Endothelial cell (in vitro differentiated cells): ENCODE measurements at regions not wholly inside any gene's neighbourhood (a gene's known extent, or its start where the extent isn't known, plus 50 kb on each side); places are given as distances from the start of the nearest gene placed in this dataset.

Source experiments
- DNase-seq: peaks from one replicate; pipeline ENCODE4 v3.0.0; 2021; ENCODE audit warnings: low spot score
- H3K27ac Mint-ChIP-seq: one replicate; pipeline ENCODE4 v1.8.0; 2021; ENCODE audit warnings: mixed read lengths, inconsistent platforms; ENCODE audit not compliant: unreplicated experiment
- H3K27me3 Mint-ChIP-seq: one replicate; pipeline ENCODE4 v1.8.0; 2021; ENCODE audit warnings: mild to moderate bottlenecking, moderate library complexity, mixed read lengths, inconsistent platforms; ENCODE audit not compliant: unreplicated experiment
- H3K36me3 Mint-ChIP-seq: one replicate; pipeline ENCODE4 v1.8.0; 2021; ENCODE audit warnings: mild to moderate bottlenecking, low read depth, mixed read lengths, inconsistent platforms; ENCODE audit not compliant: unreplicated experiment
- H3K4me1 Mint-ChIP-seq: one replicate; pipeline ENCODE4 v1.8.0; 2021; ENCODE audit warnings: mild to moderate bottlenecking, mixed read lengths, inconsistent platforms; ENCODE audit not compliant: unreplicated experiment
- H3K4me3 Mint-ChIP-seq: one replicate; pipeline ENCODE4 v1.8.0; 2021; ENCODE audit warnings: mild to moderate bottlenecking, mixed read lengths, inconsistent platforms; ENCODE audit not compliant: unreplicated experiment
- H3K9me3 Mint-ChIP-seq: one replicate; pipeline ENCODE4 v1.8.0; 2021; ENCODE audit warnings: mixed read lengths, inconsistent platforms; ENCODE audit not compliant: unreplicated experiment
- TF ChIP-seq, protein P1 (sequence below): fragments of 200-600 bp; sonication (generic); IDR thresholded peaks from one replicate; pipeline ENCODE4 v1.5.0; 2021; ENCODE audit warnings: antibody characterized with exemption; ENCODE audit not compliant: unreplicated experiment

DNA sequence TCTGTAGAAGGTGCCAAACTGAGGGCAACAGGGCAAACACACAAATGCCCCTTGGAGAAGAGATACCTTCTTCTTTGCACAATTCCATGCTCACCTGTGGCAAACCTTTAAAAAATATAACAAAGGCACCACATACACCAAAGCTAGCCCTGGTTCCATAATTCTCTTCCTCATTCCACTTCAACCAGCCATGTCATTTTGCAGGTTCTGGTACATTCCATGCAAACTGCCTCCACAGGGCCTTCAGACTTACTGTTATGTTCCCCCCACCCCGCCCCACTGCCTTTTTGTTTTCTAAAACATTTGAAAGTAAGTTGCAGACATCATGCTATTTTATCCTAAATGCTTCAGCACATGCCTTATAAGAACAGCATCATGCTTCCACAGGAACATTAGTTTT lies 269.0 kb downstream of the NSUN3 start:
- DNase-seq = no peak
- TF ChIP-seq, protein P1, sequence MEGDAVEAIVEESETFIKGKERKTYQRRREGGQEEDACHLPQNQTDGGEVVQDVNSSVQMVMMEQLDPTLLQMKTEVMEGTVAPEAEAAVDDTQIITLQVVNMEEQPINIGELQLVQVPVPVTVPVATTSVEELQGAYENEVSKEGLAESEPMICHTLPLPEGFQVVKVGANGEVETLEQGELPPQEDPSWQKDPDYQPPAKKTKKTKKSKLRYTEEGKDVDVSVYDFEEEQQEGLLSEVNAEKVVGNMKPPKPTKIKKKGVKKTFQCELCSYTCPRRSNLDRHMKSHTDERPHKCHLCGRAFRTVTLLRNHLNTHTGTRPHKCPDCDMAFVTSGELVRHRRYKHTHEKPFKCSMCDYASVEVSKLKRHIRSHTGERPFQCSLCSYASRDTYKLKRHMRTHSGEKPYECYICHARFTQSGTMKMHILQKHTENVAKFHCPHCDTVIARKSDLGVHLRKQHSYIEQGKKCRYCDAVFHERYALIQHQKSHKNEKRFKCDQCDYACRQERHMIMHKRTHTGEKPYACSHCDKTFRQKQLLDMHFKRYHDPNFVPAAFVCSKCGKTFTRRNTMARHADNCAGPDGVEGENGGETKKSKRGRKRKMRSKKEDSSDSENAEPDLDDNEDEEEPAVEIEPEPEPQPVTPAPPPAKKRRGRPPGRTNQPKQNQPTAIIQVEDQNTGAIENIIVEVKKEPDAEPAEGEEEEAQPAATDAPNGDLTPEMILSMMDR = no peak
- no peaks in the 10 kb centered on the region for H3K4me1 Mint-ChIP-seq
- no peaks in the 10 kb centered on the region for H3K36me3 Mint-ChIP-seq
- no peak overlapping the region for H3K27ac Mint-ChIP-seq
- H3K9me3 Mint-ChIP-seq = no peaks in the 10 kb centered on the region
- no peaks in the 10 kb centered on the region for H3K27me3 Mint-ChIP-seq
- H3K4me3 Mint-ChIP-seq = no peak overlapping the region

DNA sequence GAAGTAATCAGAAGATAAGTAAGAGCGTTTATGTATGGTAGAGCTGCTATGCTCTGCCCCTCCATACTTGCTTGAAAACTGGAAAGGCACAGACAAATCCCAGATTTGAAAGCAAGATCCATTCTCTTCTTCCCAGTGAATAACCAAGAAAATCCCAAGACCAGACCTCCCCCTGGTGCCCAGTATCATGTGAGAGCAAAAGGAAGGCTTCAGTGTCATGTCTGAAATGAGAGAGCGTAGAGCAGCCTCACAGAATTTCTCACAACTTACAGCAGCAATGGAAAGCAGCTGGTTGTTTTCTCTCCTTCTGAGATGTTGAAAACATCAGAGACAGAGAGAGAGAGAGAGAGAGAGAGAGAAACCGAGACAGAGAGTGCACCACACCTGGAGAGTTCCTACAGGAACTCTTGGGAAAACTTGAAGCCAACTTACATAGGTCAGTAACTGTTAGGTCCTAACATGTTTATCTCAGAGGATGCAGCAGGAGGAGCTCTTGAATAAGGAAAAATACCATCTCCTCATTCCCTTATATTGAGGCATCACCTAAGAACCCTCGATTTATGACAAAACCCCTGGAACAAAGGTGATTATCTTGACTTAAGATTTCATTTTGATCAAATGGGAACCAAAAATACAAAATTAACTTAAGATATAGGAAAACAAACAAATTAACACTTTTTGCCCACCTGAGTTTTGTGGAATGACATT lies 273.3 kb downstream of the NSUN3 start:
- DNase-seq = peak; percentile 12
- TF ChIP-seq, protein P1 = no peak
- Mint-ChIP-seq H3K27me3 (no peaks in the 10 kb centered on the region), H3K27ac (no peak overlapping the region), H3K9me3 (no peaks in the 10 kb centered on the region), H3K36me3 (no peaks in the 10 kb centered on the region), H3K4me3 (no peak overlapping the region), H3K4me1 (no peaks in the 10 kb centered on the region)

DNA sequence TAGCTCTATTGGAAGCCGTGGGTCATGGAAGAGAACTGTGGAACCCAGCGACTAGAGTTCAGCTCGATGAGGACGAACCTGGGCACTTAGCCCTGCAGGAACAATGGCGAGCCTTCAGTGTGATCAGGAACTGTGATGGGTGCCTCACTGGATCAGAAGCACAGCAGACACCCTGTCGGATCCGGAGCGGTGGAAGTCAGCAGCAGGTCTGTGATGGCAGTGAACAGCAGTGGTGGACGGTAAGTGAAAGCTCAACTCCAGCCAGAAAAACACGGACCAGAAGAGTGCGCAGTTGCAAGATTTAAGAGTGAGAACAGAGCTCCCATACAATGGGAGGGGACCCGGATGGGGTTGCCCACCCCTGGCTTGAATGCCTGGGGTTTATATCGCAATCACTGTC lies 282.2 kb downstream of the NSUN3 start:
- no peak for DNase-seq
- H3K4me1 Mint-ChIP-seq = no peaks in the 10 kb centered on the region
- TF ChIP-seq, protein P1 = no peak
- peaks cover 3% of the 10 kb centered on the region for H3K27me3 Mint-ChIP-seq
- H3K36me3 Mint-ChIP-seq = no peaks in the 10 kb centered on the region
- no peak overlapping the region for H3K4me3 Mint-ChIP-seq
- H3K9me3 Mint-ChIP-seq = no peaks in the 10 kb centered on the region
- no peak overlapping the region for H3K27ac Mint-ChIP-seq

DNA sequence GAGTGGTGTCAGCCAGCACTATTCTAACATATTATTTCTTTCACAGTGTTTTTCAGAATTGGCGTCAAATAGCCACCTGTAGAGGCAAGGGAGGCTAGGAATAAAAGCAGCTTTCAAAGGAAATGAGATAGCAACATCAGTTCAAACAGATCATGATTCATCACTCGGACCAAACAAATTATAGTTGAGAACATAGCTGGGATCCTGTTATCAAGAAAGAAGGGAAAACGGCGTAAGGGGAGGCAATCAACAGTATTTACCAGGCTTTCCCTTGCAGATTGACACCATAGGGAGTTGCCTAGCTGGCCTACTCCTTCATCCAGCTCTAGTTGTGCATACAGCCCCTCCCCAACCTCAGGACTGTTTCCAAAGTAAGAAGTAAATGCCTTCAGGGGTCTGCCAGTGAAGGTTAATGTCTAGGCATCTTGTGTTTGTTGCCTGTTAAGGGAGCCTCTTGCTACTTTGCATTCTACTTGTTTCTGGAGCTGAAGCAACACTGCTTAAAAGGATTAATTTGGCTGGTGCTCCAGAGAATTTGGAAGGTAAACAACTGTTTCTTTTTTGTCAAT lies 286.5 kb downstream of the NSUN3 start:
- TF ChIP-seq, protein P1 = no peak
- Mint-ChIP-seq H3K36me3 (no peaks in the 10 kb centered on the region), H3K27ac (no peak overlapping the region)

DNA sequence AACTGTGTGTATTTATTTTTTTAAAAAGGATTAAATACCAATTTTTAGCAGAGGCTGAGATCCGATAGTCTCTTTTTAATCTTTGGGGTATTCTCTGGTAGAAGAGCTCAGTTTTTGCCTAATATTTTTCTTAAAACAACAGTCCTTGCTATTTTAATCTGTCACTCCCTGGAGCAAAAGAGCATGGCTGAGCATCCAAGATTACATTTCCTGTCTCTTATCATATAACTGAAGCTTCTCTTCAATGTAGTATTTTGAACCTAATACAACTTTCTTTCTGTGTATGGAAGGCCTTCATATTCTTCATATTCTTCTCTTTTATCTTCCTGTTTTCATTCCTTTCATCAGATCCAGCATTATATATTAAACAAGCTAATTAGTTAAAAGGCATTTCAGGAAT lies 293.7 kb downstream of the NSUN3 start:
- Mint-ChIP-seq H3K36me3 (no peaks in the 10 kb centered on the region), H3K9me3 (no peaks in the 10 kb centered on the region), H3K27me3 (no peaks in the 10 kb centered on the region), H3K27ac (no peak overlapping the region), H3K4me3 (no peak overlapping the region), H3K4me1 (no peaks in the 10 kb centered on the region)
- no peak for DNase-seq
- TF ChIP-seq, protein P1 = no peak

More for the DNA sequence above, 286.5 kb downstream of the NSUN3 start:
- no peak overlapping the region for H3K4me3 Mint-ChIP-seq
- DNase-seq = no peak
- H3K9me3 Mint-ChIP-seq = no peaks in the 10 kb centered on the region
- H3K27me3 Mint-ChIP-seq = peaks cover 3% of the 10 kb centered on the region
- H3K4me1 Mint-ChIP-seq = no peaks in the 10 kb centered on the region
